RKO (cell line): ENCODE measurements at regions not wholly inside any gene's neighbourhood (a gene's known extent, or its start where the extent isn't known, plus 50 kb on each side); places are given as distances from the start of the nearest gene placed in this dataset.
A peak's percentile ranks its signal among the peaks of the same experiment; 100 is the strongest.
"Not testable (repeated sequence)": the region's sequence is repeated elsewhere in the genome, so short reads cannot be mapped to it uniquely, and the experiment has no call there.

ENCODE experiments used
- DNase-seq: peaks from one replicate; pipeline ENCODE4 v3.0.0-alpha.2; 2016; ENCODE audit warnings: low spot score

GRCh38 chr13:76659074-76659473 is 227.1 kb downstream of the KCTD12 start:
- DNase-seq = not testable (repeated sequence)

GRCh38 chr13:76656500-76656899 is 229.7 kb downstream of the KCTD12 start:
- DNase-seq = no peak

GRCh38 chr13:76656056-76656455 is 230.1 kb downstream of the KCTD12 start:
- no peak for DNase-seq

GRCh38 chr13:76654263-76654662 is 231.9 kb downstream of the KCTD12 start:
- no peak for DNase-seq

GRCh38 chr13:76651286-76651685 is 234.9 kb downstream of the KCTD12 start:
- no peak for DNase-seq

GRCh38 chr13:76647550-76647949 is 238.7 kb downstream of the KCTD12 start:
- DNase-seq = no peak

GRCh38 chr13:76646946-76647345 is 239.3 kb downstream of the KCTD12 start:
- peak; percentile 4 for DNase-seq

GRCh38 chr13:76645632-76646031 is 240.6 kb downstream of the KCTD12 start:
- no peak for DNase-seq

- DNase-seq = no peak
These were observed 241.3 kb downstream of the KCTD12 start for GRCh38 chr13:76644906-76645305.

GRCh38 chr13:76643596-76643995 is 242.6 kb downstream of the KCTD12 start:
- no peak for DNase-seq

- DNase-seq = no peak
These were observed 245.1 kb downstream of the KCTD12 start for GRCh38 chr13:76641056-76641455.

- DNase-seq = no peak
These were observed 247.3 kb downstream of the KCTD12 start for GRCh38 chr13:76638882-76639281.

GRCh38 chr13:76638181-76638580 is 248.0 kb downstream of the KCTD12 start:
- DNase-seq = no peak

GRCh38 chr13:76637641-76638141 is 248.5 kb downstream of the KCTD12 start:
- DNase-seq = no peak

GRCh38 chr13:76636829-76637228 is 249.4 kb downstream of the KCTD12 start:
- DNase-seq = no peak

- DNase-seq = no peak
These were observed 250.7 kb downstream of the KCTD12 start for GRCh38 chr13:76635232-76636230.

GRCh38 chr13:76634431-76635191 is 251.6 kb downstream of the KCTD12 start:
- DNase-seq = no peak

GRCh38 chr13:76632401-76633044 is 253.7 kb downstream of the KCTD12 start:
- peak; percentile 4 for DNase-seq

- no peak for DNase-seq
These were observed 255.5 kb downstream of the KCTD12 start for GRCh38 chr13:76630629-76631230.

- DNase-seq = no peak
These were observed 263.7 kb downstream of the KCTD12 start for GRCh38 chr13:76622315-76623040.

- DNase-seq = no peak
These were observed 264.5 kb downstream of the KCTD12 start for GRCh38 chr13:76621705-76622104.
